ENCODE measurements at regions not wholly inside any gene's neighbourhood (a gene's known extent, or its start where the extent isn't known, plus 50 kb on each side); places are given as distances from the start of the nearest gene placed in this dataset.
"Not testable (repeated sequence)": the region's sequence is repeated elsewhere in the genome, so short reads cannot be mapped to it uniquely, and the experiment has no call there.

GRCh38 chr11:87456499-87456898, 418.8 kb downstream of the TMEM135 start:
- DNase-seq: no peak

GRCh38 chr11:87455180-87455579, 417.4 kb downstream of the TMEM135 start:
- DNase-seq: no peak

GRCh38 chr11:87454241-87454640, 416.5 kb downstream of the TMEM135 start:
- no peak for DNase-seq

- no peak for DNase-seq
These were observed 415.9 kb downstream of the TMEM135 start for GRCh38 chr11:87453531-87454089.

- not testable (repeated sequence) for DNase-seq
These were observed 414.3 kb downstream of the TMEM135 start for GRCh38 chr11:87452025-87452424.

- no peak for DNase-seq
These were observed 413.7 kb downstream of the TMEM135 start for GRCh38 chr11:87451395-87451794.

GRCh38 chr11:87447606-87448005, 409.9 kb downstream of the TMEM135 start:
- DNase-seq: no peak

GRCh38 chr11:87444993-87445392, 407.3 kb downstream of the TMEM135 start:
- no peak for DNase-seq

- DNase-seq: no peak
These were observed 406.0 kb downstream of the TMEM135 start for GRCh38 chr11:87443707-87444106.

GRCh38 chr11:87440076-87440770, 402.5 kb downstream of the TMEM135 start:
- no peak for DNase-seq

GRCh38 chr11:87438416-87438815, 400.7 kb downstream of the TMEM135 start:
- DNase-seq: no peak

- no peak for DNase-seq
These were observed 400.1 kb downstream of the TMEM135 start for GRCh38 chr11:87437844-87438223.

GRCh38 chr11:87437133-87437843, 399.6 kb downstream of the TMEM135 start:
- DNase-seq: no peak

- DNase-seq: no peak
These were observed 394.3 kb downstream of the TMEM135 start for GRCh38 chr11:87432022-87432421.

GRCh38 chr11:87431392-87431791, 393.7 kb downstream of the TMEM135 start:
- no peak for DNase-seq

GRCh38 chr11:87430821-87431220, 393.1 kb downstream of the TMEM135 start:
- DNase-seq: no peak

- no peak for DNase-seq
These were observed 392.3 kb downstream of the TMEM135 start for GRCh38 chr11:87429996-87430395.

GRCh38 chr11:87428266-87428665, 390.5 kb downstream of the TMEM135 start:
- DNase-seq: no peak

GRCh38 chr11:87425943-87426342, 388.2 kb downstream of the TMEM135 start:
- no peak for DNase-seq

- DNase-seq: no peak
These were observed 387.7 kb downstream of the TMEM135 start for GRCh38 chr11:87425391-87425790.

- no peak for DNase-seq
These were observed 385.4 kb downstream of the TMEM135 start for GRCh38 chr11:87423161-87423560.

GRCh38 chr11:87422566-87422965, 384.8 kb downstream of the TMEM135 start:
- no peak for DNase-seq

- DNase-seq: peak; percentile 32
These were observed 383.7 kb downstream of the TMEM135 start for GRCh38 chr11:87421422-87421821.

- no peak for DNase-seq
These were observed 380.2 kb downstream of the TMEM135 start for GRCh38 chr11:87417951-87418350.
